ENCODE measurements at regions not wholly inside any gene's neighbourhood (a gene's known extent, or its start where the extent isn't known, plus 50 kb on each side); places are given as distances from the start of the nearest gene placed in this dataset.
"Not testable (repeated sequence)": the region's sequence is repeated elsewhere in the genome, so short reads cannot be mapped to it uniquely, and the experiment has no call there.

- no peak for DNase-seq
These were observed 355.4 kb upstream of the WWC1 start for GRCh38 chr5:167936022-167936421.

- DNase-seq = no peak
These were observed 354.4 kb upstream of the WWC1 start for GRCh38 chr5:167936944-167937634.

GRCh38 chr5:167937635-167937998 is 353.8 kb upstream of the WWC1 start:
- no peak for DNase-seq

- no peak for DNase-seq
These were observed 351.8 kb upstream of the WWC1 start for GRCh38 chr5:167939686-167940085.

GRCh38 chr5:167940911-167941310 is 350.5 kb upstream of the WWC1 start:
- DNase-seq = no peak

GRCh38 chr5:167941556-167941955 is 349.9 kb upstream of the WWC1 start:
- DNase-seq = not testable (repeated sequence)

- no peak for DNase-seq
These were observed 348.1 kb upstream of the WWC1 start for GRCh38 chr5:167943343-167943742.

GRCh38 chr5:167944121-167944852 is 347.2 kb upstream of the WWC1 start:
- no peak for DNase-seq

- DNase-seq = peak; percentile 69
These were observed 345.7 kb upstream of the WWC1 start for GRCh38 chr5:167945542-167946384.

- DNase-seq = peak; percentile 63
These were observed 344.1 kb upstream of the WWC1 start for GRCh38 chr5:167947306-167947705.

- DNase-seq = no peak
These were observed 343.2 kb upstream of the WWC1 start for GRCh38 chr5:167948251-167948650.

GRCh38 chr5:167949435-167949834 is 342.0 kb upstream of the WWC1 start:
- no peak for DNase-seq

- DNase-seq = no peak
These were observed 341.2 kb upstream of the WWC1 start for GRCh38 chr5:167950126-167950721.

GRCh38 chr5:167951116-167951515 is 340.3 kb upstream of the WWC1 start:
- no peak for DNase-seq

GRCh38 chr5:167952278-167952995 is 339.0 kb upstream of the WWC1 start:
- DNase-seq = no peak

- DNase-seq = no peak
These were observed 338.2 kb upstream of the WWC1 start for GRCh38 chr5:167953151-167953798.

GRCh38 chr5:167961731-167962130 is 329.7 kb upstream of the WWC1 start:
- no peak for DNase-seq

- no peak for DNase-seq
These were observed 326.9 kb upstream of the WWC1 start for GRCh38 chr5:167964529-167964928.

GRCh38 chr5:167965710-167966109 is 325.7 kb upstream of the WWC1 start:
- DNase-seq = no peak

- DNase-seq = no peak
These were observed 324.5 kb upstream of the WWC1 start for GRCh38 chr5:167966979-167967378.

All from muscle of arm (tissue), 1 donor.